NOMO-1 treated with dmso at 0.1 percent for 144 hours (cell line): ENCODE measurements at regions not wholly inside any gene's neighbourhood (a gene's known extent, or its start where the extent isn't known, plus 50 kb on each side); places are given as distances from the start of the nearest gene placed in this dataset.
"Not testable (repeated sequence)": the region's sequence is repeated elsewhere in the genome, so short reads cannot be mapped to it uniquely, and the experiment has no call there.

Experiments used
- DNase-seq: peaks from one replicate; lab custom pipeline; 2025; ENCODE audit not compliant: unreplicated experiment; lab: John Stamatoyannopoulos, UW

- DNase-seq = no peak
Observed at GRCh38 chr9:82880336-82881050, 182.4 kb downstream of the RASEF start.

- no peak for DNase-seq
Observed at GRCh38 chr9:82882138-82882537, 180.8 kb downstream of the RASEF start.

- no peak for DNase-seq
Observed at GRCh38 chr9:82882748-82883147, 180.2 kb downstream of the RASEF start.

GRCh38 chr9:82883436-82883835 lies 179.5 kb downstream of the RASEF start:
- no peak for DNase-seq

- DNase-seq = not testable (repeated sequence)
Observed at GRCh38 chr9:82883974-82884373, 179.0 kb downstream of the RASEF start.

- no peak for DNase-seq
Observed at GRCh38 chr9:82890401-82890800, 172.5 kb downstream of the RASEF start.

GRCh38 chr9:82890865-82891264 lies 172.1 kb downstream of the RASEF start:
- DNase-seq = no peak

GRCh38 chr9:82891321-82891720 lies 171.6 kb downstream of the RASEF start:
- no peak for DNase-seq

GRCh38 chr9:82893549-82893948 lies 169.4 kb downstream of the RASEF start:
- no peak for DNase-seq

- DNase-seq = no peak
Observed at GRCh38 chr9:82894548-82894947, 168.4 kb downstream of the RASEF start.

GRCh38 chr9:82894961-82895821 lies 167.8 kb downstream of the RASEF start:
- DNase-seq = no peak

GRCh38 chr9:82895822-82896110 lies 167.2 kb downstream of the RASEF start:
- DNase-seq = no peak

- DNase-seq = no peak
Observed at GRCh38 chr9:82903503-82903902, 159.4 kb downstream of the RASEF start.

GRCh38 chr9:82911996-82912395 lies 150.9 kb downstream of the RASEF start:
- DNase-seq = no peak

- DNase-seq = no peak
Observed at GRCh38 chr9:82912645-82913044, 150.3 kb downstream of the RASEF start.

- not testable (repeated sequence) for DNase-seq
Observed at GRCh38 chr9:82916238-82916637, 146.7 kb downstream of the RASEF start.

- no peak for DNase-seq
Observed at GRCh38 chr9:82920154-82920553, 142.8 kb downstream of the RASEF start.

- no peak for DNase-seq
Observed at GRCh38 chr9:82922686-82923085, 140.3 kb downstream of the RASEF start.

- DNase-seq = no peak
Observed at GRCh38 chr9:82923092-82923911, 139.6 kb downstream of the RASEF start.

GRCh38 chr9:82923912-82924605 lies 138.9 kb downstream of the RASEF start:
- no peak for DNase-seq
